HPDE6-E6E7 (cell line): ENCODE measurements at regions not wholly inside any gene's neighbourhood (a gene's known extent, or its start where the extent isn't known, plus 50 kb on each side); places are given as distances from the start of the nearest gene placed in this dataset.

Experiments
- DNase-seq: peaks from one replicate; pipeline ENCODE4 v3.0.0; 2011; ENCODE audit warnings: missing footprints; ENCODE audit errors: extremely low spot score

- no peak for DNase-seq
Measured at GRCh38 chr4:188551156-188551555, 411.9 kb downstream of the TRIML1 start.

- no peak for DNase-seq
Measured at GRCh38 chr4:188552741-188553275, 413.6 kb downstream of the TRIML1 start.

- no peak for DNase-seq
Measured at GRCh38 chr4:188554413-188554812, 415.2 kb downstream of the TRIML1 start.

GRCh38 chr4:188573104-188573503 is 433.9 kb downstream of the TRIML1 start:
- DNase-seq = no peak

- no peak for DNase-seq
Measured at GRCh38 chr4:188578657-188579056, 439.4 kb downstream of the TRIML1 start.

GRCh38 chr4:188596021-188596420 is 456.8 kb downstream of the TRIML1 start:
- no peak for DNase-seq

GRCh38 chr4:188603646-188604045 is 464.4 kb downstream of the TRIML1 start:
- no peak for DNase-seq

- DNase-seq = no peak
Measured at GRCh38 chr4:188606635-188607034, 467.4 kb downstream of the TRIML1 start.

GRCh38 chr4:188611143-188611542 is 471.9 kb downstream of the TRIML1 start:
- no peak for DNase-seq

GRCh38 chr4:188612659-188613058 is 473.4 kb downstream of the TRIML1 start:
- no peak for DNase-seq

GRCh38 chr4:188613976-188614375 is 474.7 kb downstream of the TRIML1 start:
- no peak for DNase-seq

GRCh38 chr4:188619456-188620149 is 480.4 kb downstream of the TRIML1 start:
- DNase-seq = no peak

- no peak for DNase-seq
Measured at GRCh38 chr4:188620608-188621007, 481.4 kb downstream of the TRIML1 start.

GRCh38 chr4:188623314-188623854 is 484.1 kb downstream of the TRIML1 start:
- no peak for DNase-seq

- DNase-seq = no peak
Measured at GRCh38 chr4:188624370-188624769, 485.1 kb downstream of the TRIML1 start.

- no peak for DNase-seq
Measured at GRCh38 chr4:188627892-188628291, 488.7 kb downstream of the TRIML1 start.

GRCh38 chr4:188639479-188640100 is 500.3 kb downstream of the TRIML1 start:
- DNase-seq = no peak

GRCh38 chr4:188647820-188648370 is 508.7 kb downstream of the TRIML1 start:
- DNase-seq = no peak

- DNase-seq = no peak
Measured at GRCh38 chr4:188649635-188650034, 510.4 kb downstream of the TRIML1 start.

- DNase-seq = no peak
Measured at GRCh38 chr4:188650516-188650915, 511.3 kb downstream of the TRIML1 start.

GRCh38 chr4:188657365-188657764 is 518.1 kb downstream of the TRIML1 start:
- DNase-seq = no peak

- no peak for DNase-seq
Measured at GRCh38 chr4:188658958-188659522, 519.8 kb downstream of the TRIML1 start.
